GM19351 (cell line): ENCODE measurements at regions not wholly inside any gene's neighbourhood (a gene's known extent, or its start where the extent isn't known, plus 50 kb on each side); places are given as distances from the start of the nearest gene placed in this dataset.

Experiments used
- ATAC-seq: cut with Tn5 transposase; IDR thresholded peaks from one replicate; pipeline ENCODE4 v1.9.1; 2021; ENCODE audit warnings: mild to moderate bottlenecking, moderate library complexity; ENCODE audit not compliant: unreplicated experiment

- ATAC-seq: no peak
Measured at GRCh38 chrX:43560247-43560946, 95.7 kb upstream of the MAOA start.

- ATAC-seq: no peak
Measured at GRCh38 chrX:43562372-43562771, 93.7 kb upstream of the MAOA start.

GRCh38 chrX:43564953-43565352 lies 91.1 kb upstream of the MAOA start:
- ATAC-seq: no peak

GRCh38 chrX:43566170-43566569 lies 89.9 kb upstream of the MAOA start:
- no peak for ATAC-seq

GRCh38 chrX:43573441-43574015 lies 82.6 kb upstream of the MAOA start:
- no peak for ATAC-seq

GRCh38 chrX:43580621-43581020 lies 75.5 kb upstream of the MAOA start:
- no peak for ATAC-seq

- no peak for ATAC-seq
Measured at GRCh38 chrX:43581167-43581566, 74.9 kb upstream of the MAOA start.

- ATAC-seq: no peak
Measured at GRCh38 chrX:43581888-43582539, 74.1 kb upstream of the MAOA start.

GRCh38 chrX:43582540-43582913 lies 73.6 kb upstream of the MAOA start:
- no peak for ATAC-seq

GRCh38 chrX:43585922-43586321 lies 70.2 kb upstream of the MAOA start:
- ATAC-seq: no peak

- no peak for ATAC-seq
Measured at GRCh38 chrX:43586830-43587229, 69.3 kb upstream of the MAOA start.

- ATAC-seq: no peak
Measured at GRCh38 chrX:43589735-43590134, 66.4 kb upstream of the MAOA start.

GRCh38 chrX:43590150-43590549 lies 65.9 kb upstream of the MAOA start:
- no peak for ATAC-seq

GRCh38 chrX:43592597-43592996 lies 63.5 kb upstream of the MAOA start:
- no peak for ATAC-seq

GRCh38 chrX:43595931-43596330 lies 60.2 kb upstream of the MAOA start:
- no peak for ATAC-seq

GRCh38 chrX:43604753-43605152 lies 51.3 kb upstream of the MAOA start:
- no peak for ATAC-seq

- no peak for ATAC-seq
Measured at GRCh38 chrX:43605351-43605750, 50.7 kb upstream of the MAOA start.
